NCI-H524 (cell line): ENCODE measurements at regions not wholly inside any gene's neighbourhood (a gene's known extent, or its start where the extent isn't known, plus 50 kb on each side); places are given as distances from the start of the nearest gene placed in this dataset.
"Not testable (repeated sequence)": the region's sequence is repeated elsewhere in the genome, so short reads cannot be mapped to it uniquely, and the experiment has no call there.

ENCODE experiments used
- DNase-seq, 2 experiments: peaks; one replicate each; lab custom pipeline; 2025; lab: John Stamatoyannopoulos, UW

DNA sequence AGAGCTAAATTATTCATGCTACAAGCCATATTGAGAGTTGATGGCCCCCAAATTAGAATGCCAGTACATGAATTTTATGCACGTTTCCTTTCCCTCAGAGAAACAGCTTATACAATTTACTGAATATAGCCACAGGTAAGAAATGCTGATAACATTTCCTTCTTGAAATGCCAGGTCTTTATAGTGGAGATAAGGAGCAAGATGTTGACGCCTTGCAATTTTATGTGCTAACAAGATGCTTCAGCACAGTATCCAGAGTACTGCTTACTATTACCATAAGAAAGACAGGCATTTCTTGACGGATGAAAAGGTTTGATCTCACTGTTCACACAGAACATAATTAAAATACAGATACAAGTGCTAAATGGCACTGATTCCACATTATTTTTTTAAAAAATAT, 223.2 kb upstream of the CTSO start:
- no peak for DNase-seq

DNA sequence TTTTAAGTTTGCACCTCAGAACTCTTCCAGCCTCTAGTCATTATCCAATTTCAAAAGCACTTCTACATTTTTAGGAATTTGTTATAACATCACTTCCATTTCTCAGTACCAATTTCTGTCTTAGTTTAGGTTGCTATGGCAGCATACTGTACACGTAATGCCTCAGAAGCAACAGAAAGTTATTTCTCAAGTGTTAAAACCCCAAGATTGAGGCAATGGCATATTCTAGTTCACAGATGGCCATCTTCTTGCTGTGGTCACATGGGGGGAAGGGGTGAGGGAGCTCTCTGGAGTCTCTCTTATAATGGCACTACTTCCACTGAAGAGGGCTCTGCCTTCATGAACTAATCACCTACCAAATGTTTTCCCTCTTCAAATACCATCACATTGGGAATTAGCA, 220.3 kb upstream of the CTSO start:
- peak in 1 of 2 experiments; percentile 1 for DNase-seq

DNA sequence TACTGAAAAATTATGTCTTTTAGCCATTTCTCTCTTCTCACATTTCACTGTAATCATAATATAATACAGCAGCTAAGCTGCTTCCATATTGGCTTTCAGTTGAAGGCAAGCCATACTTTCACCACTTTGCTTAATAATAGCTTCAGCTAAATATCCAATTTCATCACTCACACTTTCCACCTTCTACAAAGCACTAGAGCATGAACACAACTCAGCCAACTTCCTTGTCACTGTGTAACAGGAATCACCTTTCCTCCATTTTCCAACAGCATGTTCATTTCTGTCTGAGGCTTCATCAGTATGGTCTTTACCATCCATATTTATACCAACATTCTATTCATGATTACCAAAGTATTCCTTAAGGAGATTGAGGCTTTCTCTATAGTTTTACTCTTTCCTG, 219.8 kb upstream of the CTSO start:
- no peak for DNase-seq

DNA sequence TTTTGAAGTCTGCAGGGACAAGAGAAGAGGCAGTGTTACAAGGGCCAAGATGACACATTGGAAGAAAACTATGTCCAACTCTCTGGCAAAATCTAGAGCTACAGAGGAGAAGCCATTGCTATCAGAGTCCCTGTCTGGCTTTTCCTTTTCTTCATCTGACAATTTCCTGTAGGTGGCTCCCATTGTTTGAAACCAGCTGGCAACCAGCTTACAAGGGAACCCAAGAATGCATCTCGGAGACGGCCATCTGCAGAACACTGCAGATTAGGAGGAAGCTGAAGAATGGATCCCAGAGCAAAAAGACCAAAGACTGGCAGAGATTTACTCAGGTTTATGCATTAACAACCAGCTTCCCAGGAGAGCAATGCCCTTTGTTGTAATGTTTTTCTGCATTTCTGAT, 216.2 kb upstream of the CTSO start:
- DNase-seq: peak; percentile 2 to 15

DNA sequence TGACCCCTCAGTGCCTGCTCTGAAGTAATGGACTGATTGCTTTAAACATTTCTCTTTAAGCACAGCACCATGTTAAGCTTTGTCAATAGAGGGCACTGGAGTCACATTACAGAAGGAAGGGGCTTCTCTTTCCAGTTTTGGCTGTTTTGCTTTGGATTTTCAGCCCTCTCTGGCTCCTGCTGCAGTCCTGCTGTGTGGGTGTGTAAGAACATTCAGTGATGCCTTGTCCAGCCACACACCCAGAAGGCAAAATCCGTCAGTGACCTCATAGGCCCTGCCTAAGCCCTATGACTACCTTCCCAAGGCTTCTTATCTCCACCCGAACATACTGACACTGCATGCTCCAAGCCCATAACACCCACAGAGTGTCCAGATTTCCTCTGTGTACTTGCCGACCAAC, 215.3 kb upstream of the CTSO start:
- DNase-seq: peak; percentile 13 to 44

DNA sequence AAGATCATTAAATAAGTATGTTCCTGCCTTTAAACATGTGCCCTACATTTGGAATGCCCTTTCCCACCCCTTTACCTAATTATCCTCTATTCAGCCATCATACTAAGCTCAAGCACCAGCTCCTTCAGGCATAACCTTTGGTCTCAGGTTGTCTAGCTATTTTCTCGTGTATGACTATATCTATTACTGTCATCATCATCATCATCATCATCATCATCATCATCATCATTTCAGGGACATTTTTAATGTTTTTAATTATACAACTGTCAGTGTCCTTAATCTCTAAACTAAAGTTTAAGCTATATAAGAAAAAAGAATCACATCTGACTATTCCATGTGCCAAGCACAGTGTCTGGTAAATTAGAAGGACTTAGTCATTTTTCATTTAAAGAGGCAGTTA, 214.6 kb upstream of the CTSO start:
- no peak for DNase-seq

DNA sequence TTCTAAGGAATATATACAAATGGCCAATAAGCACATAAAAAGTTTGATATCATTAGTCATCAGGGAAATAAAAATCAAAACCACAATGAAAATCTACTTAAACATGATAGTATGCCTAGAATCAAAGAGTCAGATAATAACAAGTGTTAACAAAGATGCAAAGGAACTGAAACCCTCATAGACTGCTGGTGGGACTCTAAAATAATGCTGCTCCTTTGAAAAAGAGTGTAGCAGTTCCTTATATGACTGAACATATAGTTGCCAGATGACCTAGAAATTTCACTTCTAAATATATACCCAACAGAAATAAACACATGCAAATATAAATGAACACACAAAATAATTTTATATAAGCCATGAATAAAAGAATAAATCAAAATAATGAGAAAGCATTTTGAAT, 205.1 kb upstream of the CTSO start:
- DNase-seq: no peak

DNA sequence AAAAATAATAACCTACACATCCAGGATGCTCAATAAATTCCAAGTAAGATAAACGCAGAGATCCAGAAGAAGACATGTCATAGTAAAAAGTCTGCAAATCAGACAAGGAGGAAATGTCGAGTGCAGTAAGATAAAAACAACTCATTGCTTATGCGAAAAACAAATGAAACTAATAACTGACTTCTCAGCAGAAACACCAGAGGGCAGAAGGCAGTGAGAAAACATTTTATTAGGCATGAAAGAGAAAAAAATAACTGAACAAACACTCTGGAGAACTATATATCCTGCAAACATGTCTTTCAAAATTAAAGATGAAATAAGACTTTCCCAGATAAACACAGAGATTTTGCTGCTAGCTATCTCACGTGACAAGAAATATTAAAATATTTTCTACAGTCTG, 201.3 kb upstream of the CTSO start:
- no peak for DNase-seq

DNA sequence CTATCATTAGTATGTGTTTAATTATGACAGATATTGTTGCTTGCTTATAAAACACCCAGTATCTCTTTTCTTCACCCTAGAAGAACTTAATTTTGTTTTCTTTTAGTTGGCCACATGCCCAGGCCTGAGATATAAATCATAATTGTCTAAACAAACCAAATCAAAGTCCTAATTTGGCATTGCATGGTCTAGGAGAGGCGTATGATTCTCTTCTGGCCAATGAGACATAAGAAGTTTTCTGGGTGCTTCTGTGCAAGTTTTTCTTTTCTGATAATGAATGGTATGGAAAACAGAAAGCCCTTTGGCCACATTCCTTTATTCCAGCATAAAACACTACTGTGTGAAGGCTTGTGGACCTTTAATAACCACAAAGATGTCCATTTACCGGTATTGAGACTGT, 192.9 kb upstream of the CTSO start:
- DNase-seq: no peak

DNA sequence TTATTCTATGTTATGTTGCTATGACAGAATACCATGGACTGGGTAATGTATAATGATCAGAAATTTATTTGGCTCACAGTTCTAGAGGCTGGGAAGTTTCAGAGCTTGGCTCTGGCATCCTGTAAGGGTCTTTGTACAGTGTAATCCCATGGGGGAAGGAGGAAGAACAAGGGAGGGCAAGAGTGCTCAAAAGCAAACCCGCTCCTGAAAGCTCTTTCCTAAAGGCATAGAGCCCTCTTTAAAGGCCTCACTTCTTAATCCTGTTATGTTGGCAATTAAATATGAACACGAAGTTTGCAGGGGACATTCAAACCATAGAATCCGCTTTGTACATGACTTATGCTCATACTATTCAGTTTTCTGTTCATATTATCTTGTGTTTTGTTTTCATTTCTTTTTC, 191.3 kb upstream of the CTSO start:
- no peak for DNase-seq

DNA sequence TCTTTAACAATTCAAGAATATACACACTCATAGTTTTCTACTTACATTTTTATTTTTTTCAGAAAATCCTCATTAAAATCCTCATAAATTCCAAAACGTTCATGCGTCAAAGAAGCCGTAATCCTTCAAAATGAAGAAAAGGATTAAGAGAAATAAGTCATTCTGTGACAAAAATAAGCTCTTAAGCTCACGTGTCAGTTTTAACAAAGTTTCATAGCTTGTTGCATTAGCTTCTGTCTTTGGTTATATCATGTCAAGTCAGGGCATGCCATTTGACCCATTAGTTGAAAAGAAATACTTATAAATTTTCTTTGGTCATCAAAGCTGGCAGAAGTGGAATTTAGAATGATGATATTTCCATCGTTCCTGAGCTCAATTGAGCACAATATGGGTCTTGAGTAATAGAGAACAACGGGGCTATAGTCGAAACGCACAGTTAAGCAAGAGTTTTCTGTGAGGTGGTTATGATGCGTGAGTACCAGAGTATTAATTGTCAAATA, 185.2 kb upstream of the CTSO start:
- no peak for DNase-seq

DNA sequence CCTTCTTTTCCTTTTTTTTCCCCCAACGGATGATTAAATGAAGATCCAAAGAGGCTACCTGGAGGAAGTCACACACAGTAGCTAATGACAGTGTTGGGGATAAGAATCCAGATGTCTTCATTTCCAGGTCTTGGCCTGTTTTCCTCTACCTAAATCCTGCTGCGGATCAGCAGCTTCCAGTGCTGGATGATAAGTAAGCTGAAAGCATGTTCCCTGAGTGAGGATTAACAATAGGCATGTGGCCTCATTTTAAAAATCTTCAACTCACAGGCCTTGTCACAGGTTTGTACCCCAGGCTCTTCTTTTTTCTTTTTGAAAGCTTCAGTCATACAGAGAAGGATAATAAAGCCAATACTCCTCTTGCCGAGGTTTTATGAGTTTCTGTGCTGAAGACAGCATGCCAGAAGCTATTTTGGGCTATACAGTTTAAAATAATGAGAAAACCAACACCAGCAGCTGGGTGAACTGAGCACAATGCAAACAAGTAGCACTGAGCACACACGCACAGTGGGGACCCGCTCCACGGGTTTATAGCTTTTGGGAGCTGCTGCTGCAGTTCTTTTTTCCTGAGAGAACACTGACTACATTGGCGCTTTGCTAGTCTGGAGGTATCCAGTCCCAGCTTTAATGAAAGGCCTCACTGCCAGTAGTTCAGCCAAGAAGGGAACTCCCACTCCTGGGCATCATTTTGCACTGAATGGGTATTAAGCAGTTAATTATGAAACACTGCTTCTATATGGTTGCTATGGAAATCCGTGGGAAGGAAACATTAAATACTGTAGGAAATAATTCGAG, 184.2 kb upstream of the CTSO start:
- DNase-seq: peak in 1 of 2 experiments; percentile 8

DNA sequence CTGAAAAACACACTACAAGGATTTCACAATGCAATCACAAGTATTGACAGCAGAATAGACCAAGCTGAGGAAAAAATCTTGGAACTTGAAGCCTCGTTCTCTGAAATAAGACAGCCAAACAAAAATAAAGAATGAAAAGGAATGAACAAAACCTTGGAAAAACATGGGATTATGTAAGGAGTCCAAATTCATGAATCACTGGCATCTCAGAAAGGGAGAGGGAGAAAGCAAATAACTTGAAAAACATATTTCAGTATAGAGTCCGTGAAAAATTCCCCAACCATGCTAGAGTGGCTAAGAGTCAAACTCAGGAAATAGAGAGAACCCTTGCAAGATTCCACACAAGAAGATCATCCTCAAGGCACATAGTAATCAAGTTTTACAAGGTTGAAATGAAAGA, 178.5 kb upstream of the CTSO start:
- DNase-seq: no peak

DNA sequence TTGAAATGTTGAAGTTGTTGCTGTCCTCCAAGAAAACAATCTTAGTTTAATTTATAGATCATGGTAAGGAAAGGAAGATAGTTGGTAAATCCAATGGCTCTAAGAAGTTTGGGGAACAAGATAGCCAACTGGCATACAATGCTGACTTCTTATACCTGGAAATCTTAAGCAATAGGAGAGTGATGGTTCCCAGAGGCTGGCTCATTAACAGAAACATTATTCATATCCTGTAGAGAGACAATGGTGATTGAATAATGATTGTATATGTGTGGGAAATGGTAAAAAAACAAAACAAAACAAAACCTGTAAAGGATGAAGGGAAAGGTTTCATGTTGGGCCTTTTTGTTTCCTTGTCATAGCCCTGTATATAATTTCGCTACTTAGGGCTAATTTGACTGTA, 174.9 kb upstream of the CTSO start:
- no peak for DNase-seq

DNA sequence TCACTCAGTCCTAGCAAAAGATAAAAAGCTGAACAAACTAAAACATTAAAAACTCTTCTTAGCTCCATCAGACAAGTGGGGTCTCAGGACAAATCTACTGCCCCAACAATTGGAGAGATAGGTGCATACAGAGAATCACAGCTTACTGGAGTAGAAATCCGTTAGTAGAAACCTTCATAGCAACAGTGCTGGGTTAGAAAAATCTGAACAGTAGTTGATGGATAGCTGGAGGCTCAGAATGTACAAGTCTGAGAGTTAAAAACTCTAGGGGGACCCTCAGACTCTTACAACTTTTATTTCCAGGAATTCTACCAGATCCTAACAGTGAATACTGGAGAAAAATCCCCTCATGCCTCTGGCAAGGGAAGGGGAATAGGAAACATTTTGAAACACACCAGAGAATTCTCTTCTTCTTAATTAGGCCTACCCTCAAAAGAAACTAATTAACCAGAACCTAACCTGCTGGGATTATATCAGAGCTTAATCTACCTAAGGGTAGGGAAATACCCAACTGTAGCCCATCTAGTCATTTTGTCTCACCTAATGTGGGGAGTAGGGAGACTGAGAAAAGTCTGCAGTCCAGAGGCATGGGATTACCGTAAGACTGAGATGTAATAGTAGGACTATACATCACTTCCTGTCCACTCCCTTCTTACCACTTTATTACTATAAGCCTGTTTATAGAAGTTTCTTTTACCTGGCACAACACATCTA, 165.0 kb upstream of the CTSO start:
- DNase-seq: no peak

DNA sequence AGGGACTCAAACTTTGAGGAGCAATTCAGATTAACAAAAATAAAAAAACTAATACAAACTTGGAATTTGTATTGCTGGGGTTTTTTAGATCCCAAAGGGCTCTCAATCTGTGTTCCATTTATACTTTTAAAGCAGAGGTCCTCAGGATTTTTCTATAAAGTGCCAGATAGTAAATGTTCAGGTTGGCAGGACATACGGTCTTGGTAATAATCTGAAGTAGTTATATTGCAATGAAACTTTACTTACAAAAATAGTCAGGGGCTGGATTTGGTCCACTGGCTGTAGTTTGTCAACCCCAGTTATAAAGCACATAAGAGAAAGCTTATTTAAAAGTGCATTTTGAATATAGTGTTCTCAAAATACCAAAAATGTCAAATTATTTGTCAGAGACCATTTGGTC, 164.1 kb upstream of the CTSO start:
- no peak for DNase-seq

DNA sequence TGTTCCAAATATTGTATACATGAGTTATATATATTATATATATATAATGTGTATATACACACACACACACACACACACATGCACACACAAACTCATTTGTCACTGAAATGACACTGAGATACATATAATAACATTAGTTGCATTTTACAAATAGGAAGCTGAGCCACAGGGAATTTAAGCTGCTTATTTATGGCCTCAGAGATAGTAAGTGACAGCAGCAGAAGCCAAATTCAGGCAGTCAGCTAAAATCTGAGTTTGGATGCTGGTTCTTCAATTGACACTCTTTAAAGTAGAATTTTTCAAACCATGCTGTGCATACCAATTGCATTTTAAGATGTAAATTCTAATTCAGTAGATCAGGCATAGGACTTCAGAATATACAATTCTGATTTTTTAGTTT, 163.3 kb upstream of the CTSO start:
- DNase-seq: no peak

DNA sequence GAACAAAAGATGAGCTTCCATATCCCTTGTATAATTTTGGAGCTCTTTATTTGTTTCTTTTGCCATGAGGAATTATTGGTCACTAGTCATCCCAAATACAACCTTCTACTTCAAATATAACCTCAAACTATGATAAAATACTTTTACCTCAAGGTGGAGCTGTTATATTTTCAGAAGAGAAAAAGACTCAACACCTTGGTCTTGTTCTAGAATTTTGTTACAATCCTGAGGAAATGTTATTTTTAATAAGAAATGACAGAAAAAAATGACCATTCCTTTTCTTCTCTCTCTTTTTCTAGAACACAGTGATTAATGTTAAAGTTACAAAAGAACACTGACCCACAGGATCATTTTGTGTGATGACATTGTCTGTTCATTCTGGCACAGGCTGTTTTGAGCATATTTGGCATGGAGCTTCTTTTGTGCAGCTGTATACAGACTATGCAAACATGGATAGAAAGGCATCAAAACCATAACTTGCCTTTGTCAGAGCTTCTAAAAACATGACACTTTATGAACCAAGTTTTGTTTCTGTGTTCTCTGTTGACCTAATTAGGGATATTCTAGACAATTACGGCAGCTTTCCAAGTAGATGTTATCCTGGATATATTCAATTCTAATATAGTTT, 159.6 kb upstream of the CTSO start:
- DNase-seq: no peak

DNA sequence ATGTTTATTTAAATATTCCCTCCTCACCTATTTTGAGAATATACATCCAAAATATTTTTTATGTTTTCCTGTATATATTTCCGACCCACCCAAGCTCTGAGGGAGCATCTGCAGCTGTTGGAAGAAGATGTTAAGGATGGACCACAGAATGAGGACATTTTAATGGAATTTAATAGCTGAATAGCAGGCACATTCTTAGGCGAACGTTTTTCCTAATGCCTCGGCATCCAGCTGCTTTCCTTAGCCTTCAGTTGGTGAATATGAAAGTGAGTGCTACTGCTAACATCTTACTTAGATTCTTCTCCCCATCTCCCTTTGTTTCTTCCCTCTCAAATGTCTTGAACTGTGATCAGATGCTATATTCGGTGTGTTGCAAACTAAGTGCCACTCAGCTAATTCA, 158.0 kb upstream of the CTSO start:
- no peak for DNase-seq

DNA sequence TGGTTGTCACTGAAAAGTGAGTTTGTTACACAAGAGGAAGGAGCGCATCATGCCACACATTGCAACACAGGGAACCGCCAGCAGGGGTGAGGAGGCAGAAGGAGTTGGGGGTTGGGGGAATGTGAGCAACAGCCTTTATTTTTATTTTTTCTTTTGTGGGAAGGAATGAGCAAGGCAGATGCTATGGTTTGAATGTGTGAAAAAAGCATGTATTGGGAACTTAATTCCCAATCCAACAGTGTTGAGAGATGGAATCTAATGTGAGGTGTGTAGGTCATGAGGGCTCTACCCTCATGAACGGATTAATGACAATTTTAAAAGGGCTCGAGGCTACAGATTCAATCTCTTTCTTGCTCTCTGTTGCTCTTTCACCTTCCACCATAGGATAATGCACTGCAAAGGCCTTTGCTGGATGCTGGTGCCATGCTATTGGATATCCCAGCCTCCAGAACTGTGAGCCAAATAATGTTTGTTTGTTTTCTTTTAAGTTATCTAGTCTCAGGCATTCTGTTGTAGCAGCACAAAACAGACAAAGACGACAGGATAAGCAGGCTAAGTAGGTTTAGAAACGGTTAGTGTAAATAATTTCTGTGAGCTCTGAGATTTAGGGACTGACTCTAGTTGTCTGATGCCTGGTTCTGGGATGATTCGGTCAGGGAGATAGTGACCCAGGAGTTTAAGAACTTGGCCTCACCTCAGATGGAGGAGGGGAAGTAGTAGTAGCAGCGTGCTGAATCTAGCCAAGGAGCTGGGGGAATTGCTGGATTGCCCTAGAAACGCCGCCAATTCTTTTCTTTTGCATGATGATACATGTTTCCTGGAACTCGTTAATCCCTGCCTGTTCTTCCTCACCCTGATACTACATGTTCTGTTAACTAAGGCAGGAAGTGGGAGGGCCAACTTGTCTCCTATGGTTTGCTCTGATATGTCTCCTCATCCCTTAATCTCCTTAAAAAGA, 156.6 kb upstream of the CTSO start:
- DNase-seq: peak; percentile 1 to 26

DNA sequence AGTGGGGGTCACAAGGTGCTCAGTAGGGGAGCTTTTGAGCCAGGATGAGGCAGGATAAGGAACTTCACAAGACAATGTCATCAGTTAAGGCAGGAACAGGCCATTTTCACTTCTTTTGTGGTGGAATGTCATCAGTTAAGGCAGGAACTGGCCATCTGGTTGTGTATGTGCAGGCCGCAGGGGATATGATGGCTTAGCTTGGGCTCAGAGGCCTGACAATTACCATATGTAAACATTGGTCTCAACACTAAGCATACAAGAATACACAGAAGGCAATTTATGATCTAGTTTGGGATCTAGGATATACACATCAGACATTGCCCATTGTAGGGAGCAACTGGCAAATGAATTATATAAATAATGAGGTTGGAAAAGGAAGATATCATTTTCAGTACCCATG, 155.4 kb upstream of the CTSO start:
- not testable (repeated sequence) for DNase-seq

DNA sequence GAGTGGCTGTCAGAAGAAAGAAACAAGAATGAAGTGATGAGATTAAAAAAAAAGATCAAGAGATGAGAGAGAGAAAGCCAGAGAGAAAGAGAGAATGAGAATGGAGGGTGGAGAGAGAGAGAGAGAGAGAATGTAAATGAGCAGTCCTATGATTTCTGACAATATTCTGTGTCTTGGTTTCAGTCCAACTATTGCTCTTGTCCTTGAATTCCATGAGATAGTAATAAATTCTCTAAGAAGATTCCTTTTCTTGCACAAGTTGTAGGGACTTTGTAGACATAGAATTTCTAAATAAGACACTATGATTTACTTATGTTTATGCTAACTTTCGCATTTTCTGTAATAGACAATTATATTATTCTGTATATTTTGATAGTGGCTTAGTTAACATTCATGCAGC, 149.6 kb upstream of the CTSO start:
- DNase-seq: no peak
